PC-3 (cell line): ENCODE measurements at regions not wholly inside any gene's neighbourhood (a gene's known extent, or its start where the extent isn't known, plus 50 kb on each side); places are given as distances from the start of the nearest gene placed in this dataset.

Experiments used
- ATAC-seq: fragments of 200-7000 bp; cut with Tn5 transposase; 2 replicates; pipeline ENCODE4 v1.9.1; 2020; ENCODE audit warnings: mild to moderate bottlenecking, moderate library complexity
- BruUV-seq: library from RNA; stranded (reverse); fragments of 400-500 nt; replicated peaks from 2 replicates; lab custom pipeline; 2021; lab: Mats Ljungman, UMichigan
- CTCF ChIA-PET: fragments of 300-600 bp; sonication (Branson Sonifier 250); formaldehyde crosslinking; loops from one replicate; lab custom pipeline; 2022; ENCODE audit warnings: antibody characterized with exemption; lab: Charles Lee
- POLR2A ChIA-PET: fragments of 300-600 bp; sonication (Branson Sonifier 250); formaldehyde crosslinking; loops from one replicate; lab custom pipeline; 2022; ENCODE audit warnings: antibody characterized with exemption; ENCODE audit not compliant: unreplicated experiment; lab: Charles Lee
- DNase-seq: peaks from one replicate; pipeline ENCODE4 v3.0.0-alpha.2; 2015
- H2AFZ ChIP-seq: fragments of 300-600 bp; sonication (generic); 2 replicates; pipeline ENCODE4 v1.6.0; 2016; ENCODE audit warnings: antibody characterized with exemption, low read length
- H3F3A ChIP-seq: fragments of 300-600 bp; sonication (generic); one replicate; pipeline ENCODE4 v1.6.0; 2017; ENCODE audit warnings: antibody characterized with exemption, low read length, control low read depth, mild to moderate bottlenecking; ENCODE audit not compliant: unreplicated experiment
- H3K27ac ChIP-seq: fragments of 300-600 bp; sonication (generic); 2 replicates; pipeline ENCODE4 v1.5.1; 2016; ENCODE audit warnings: mild to moderate bottlenecking, low read length
- H3K27me3 ChIP-seq: fragments of 300-600 bp; sonication (generic); 2 replicates; pipeline ENCODE4 v1.6.1; 2016; ENCODE audit warnings: low read length, mixed read lengths
- H3K36me3 ChIP-seq: fragments of 300-600 bp; sonication (generic); 2 replicates; pipeline ENCODE4 v1.6.1; 2016; ENCODE audit warnings: low read depth, mixed run types, low read length, mixed read lengths
- H3K4me1 ChIP-seq: fragments of 300-600 bp; sonication (generic); 2 replicates; pipeline ENCODE4 v1.5.1; 2016; ENCODE audit warnings: low read length; ENCODE audit not compliant: insufficient read depth
- H3K4me2 ChIP-seq: fragments of 300-600 bp; sonication (generic); 2 replicates; pipeline ENCODE4 v1.6.0; 2016; ENCODE audit warnings: low read length
- H3K4me3 ChIP-seq: fragments of 300-600 bp; sonication (generic); 2 replicates; pipeline ENCODE4 v1.5.1; 2016; ENCODE audit warnings: mild to moderate bottlenecking, low read length, mixed read lengths
- H3K79me2 ChIP-seq: fragments of 300-600 bp; sonication (generic); 2 replicates; pipeline ENCODE4 v1.6.1; 2017; ENCODE audit warnings: low read length, mixed read lengths
- H3K9ac ChIP-seq: fragments of 300-600 bp; sonication (generic); 2 replicates; pipeline ENCODE4 v1.6.0; 2016; ENCODE audit warnings: mild to moderate bottlenecking, low read length
- H3K9me2 ChIP-seq: fragments of 300-600 bp; sonication (generic); replicated peaks from 2 replicates; pipeline ENCODE4 v1.6.1; 2016; ENCODE audit warnings: mixed run types, low read length, mixed read lengths
- H3K9me3 ChIP-seq: fragments of 300-600 bp; sonication (generic); 2 replicates; pipeline ENCODE4 v1.6.1; 2016; ENCODE audit warnings: low read length, mixed read lengths
- H4K20me1 ChIP-seq: fragments of 300-600 bp; sonication (generic); 2 replicates; pipeline ENCODE4 v1.6.1; 2016; ENCODE audit warnings: low read length, mixed read lengths
- CTCF ChIP-seq: fragments of 300-600 bp; sonication (generic); conservative IDR thresholded peaks from 2 replicates; pipeline ENCODE4 v1.5.1; 2017; ENCODE audit warnings: antibody characterized with exemption, low read depth, mild to moderate bottlenecking, low read length
- EZH2 ChIP-seq: fragments of 300-600 bp; sonication (generic); IDR thresholded peaks from one replicate; pipeline ENCODE4 v1.6.1; 2017; ENCODE audit warnings: antibody characterized with exemption, mild to moderate bottlenecking, low read length; ENCODE audit not compliant: unreplicated experiment
- EZH2phosphoT487 ChIP-seq: fragments of 300-600 bp; sonication (generic); IDR thresholded peaks from 2 replicates; pipeline ENCODE4 v1.6.1; 2018; ENCODE audit warnings: mild to moderate bottlenecking, antibody characterized with exemption, low read length, borderline replicate concordance
- intact Hi-C: fragments of 100-400 bp; cut with micrococcal nuclease; formaldehyde crosslinking; loops from 2 replicates; pipeline ENCODE4 v1.9.0; 2023

- no peak overlapping the region for H3K27ac ChIP-seq
- ATAC-seq: no peak
- no peaks in the 10 kb centered on the region for H3K36me3 ChIP-seq
- ChIA-PET POLR2A (interaction anchor here (1.0 kb wide), 1 partner anchor 69 kb away, joined by 3 read pairs; no protein-coding TSS in a partner anchor), CTCF (no interaction called here)
- no peak overlapping the region for H2AFZ ChIP-seq
- DNase-seq: no peak
- H3K4me2 ChIP-seq: peak overlapping the region; percentile 3; the same call in 1 of the 2 replicates
- no peaks in the 10 kb centered on the region for H3K9me2 ChIP-seq
- H3F3A ChIP-seq: no peaks in the 10 kb centered on the region
- no peak overlapping the region for H3K4me3 ChIP-seq
- no peak overlapping the region for H3K9ac ChIP-seq
- H3K79me2 ChIP-seq: no peaks in the 10 kb centered on the region
- no peaks in the 10 kb centered on the region for H3K9me3 ChIP-seq
- no TSS peak for BruUV-seq
- no peaks in the 10 kb centered on the region for H3K27me3 ChIP-seq
- no peaks in the 10 kb centered on the region for H4K20me1 ChIP-seq
- no peak for TF ChIP-seq CTCF
- no peak for TF ChIP-seq EZH2phosphoT487
- no peak for TF ChIP-seq EZH2
- peaks cover 18% of the 10 kb centered on the region for H3K4me1 ChIP-seq
- intact Hi-C loops: no loop called here
Measured at GRCh38 chr1:234543442-234544086, 64.6 kb upstream of the TARBP1 start.

DNA sequence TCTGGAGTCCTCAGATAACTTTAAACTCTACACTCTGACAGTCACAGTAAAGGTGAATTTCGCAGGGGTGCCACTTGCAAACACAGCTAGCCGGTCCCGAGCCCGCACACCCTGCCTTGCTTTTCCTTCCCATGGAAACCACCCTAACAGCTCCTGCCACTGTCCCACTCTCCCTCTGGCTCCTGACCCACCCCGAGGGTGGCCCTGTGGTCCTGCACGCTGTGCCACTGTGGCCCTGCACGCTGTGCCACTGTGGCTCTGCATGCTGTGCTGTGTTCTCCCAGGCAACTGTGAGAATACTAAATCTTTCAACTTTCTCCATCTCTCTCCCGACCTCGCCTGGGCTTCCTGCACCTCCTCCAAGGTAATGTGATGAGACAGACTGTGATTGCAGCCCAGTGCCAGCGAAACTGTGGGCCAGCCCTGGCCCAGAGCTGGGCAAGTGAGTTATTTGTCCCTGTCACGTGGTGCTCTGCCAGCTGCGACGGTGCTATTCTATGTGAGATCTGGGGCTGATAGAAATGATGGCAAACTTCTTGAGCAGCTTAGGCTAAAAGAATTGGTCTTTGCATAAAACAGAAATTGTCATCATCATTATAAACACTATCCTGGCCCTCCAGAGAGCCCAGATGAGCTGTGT lies 63.4 kb upstream of the TARBP1 start:
- ChIA-PET CTCF (no interaction called here), POLR2A (no interaction called here)
- Histone ChIP-seq H3K9me3 (no peaks in the 10 kb centered on the region), H3K9me2 (no peaks in the 10 kb centered on the region), H3K9ac (no peak overlapping the region), H3F3A (no peaks in the 10 kb centered on the region), H4K20me1 (no peaks in the 10 kb centered on the region), H3K4me1 (peaks cover 18% of the 10 kb centered on the region), H3K4me2 (no peak overlapping the region), H3K27ac (no peak overlapping the region), H3K4me3 (no peak overlapping the region), H2AFZ (no peak overlapping the region), H3K79me2 (no peaks in the 10 kb centered on the region), H3K27me3 (no peaks in the 10 kb centered on the region), H3K36me3 (no peaks in the 10 kb centered on the region)
- ATAC-seq (no peak), DNase-seq (no peak)
- no TSS peak for BruUV-seq
- no peak for TF ChIP-seq EZH2
- no peak for TF ChIP-seq EZH2phosphoT487
- TF ChIP-seq CTCF: no peak
- intact Hi-C loops: no loop called here

DNA sequence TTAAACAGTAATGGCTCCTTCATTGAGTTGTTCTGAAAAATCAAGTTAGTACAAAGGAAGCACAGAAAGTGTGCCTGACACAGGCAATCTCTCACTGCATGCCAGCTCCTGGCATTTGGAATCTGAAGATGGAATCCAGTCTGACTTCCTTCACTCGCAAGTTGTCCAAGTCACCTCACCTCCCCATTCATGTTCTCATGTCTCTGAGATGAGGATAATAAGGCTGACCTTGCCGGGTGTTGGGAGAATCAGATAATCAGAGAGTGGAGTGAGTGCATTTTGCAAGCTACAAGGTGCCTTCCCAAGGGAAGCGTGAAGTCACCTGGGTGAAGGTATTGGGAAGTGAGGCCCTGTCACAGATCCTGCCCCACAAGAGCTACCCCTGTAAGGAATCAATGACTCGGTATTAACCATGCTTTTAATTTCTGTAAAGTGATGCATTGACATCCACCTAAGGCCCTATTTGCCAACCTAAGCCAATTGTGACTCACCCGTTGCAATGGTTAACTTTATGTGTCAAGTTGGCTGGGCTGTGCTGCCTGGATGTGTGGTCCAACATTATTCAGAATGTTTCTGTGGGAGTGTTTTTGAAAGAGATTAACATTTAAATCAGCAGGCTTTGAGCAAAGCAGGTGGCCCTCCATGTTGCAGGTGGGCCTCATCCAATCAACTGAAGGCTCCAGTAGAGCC lies 62.5 kb upstream of the TARBP1 start:
- no peaks in the 10 kb centered on the region for H3K79me2 ChIP-seq
- no peaks in the 10 kb centered on the region for H3F3A ChIP-seq
- no peaks in the 10 kb centered on the region for H4K20me1 ChIP-seq
- no peak overlapping the region for H3K9ac ChIP-seq
- no peak overlapping the region for H2AFZ ChIP-seq
- H3K9me3 ChIP-seq: no peaks in the 10 kb centered on the region
- H3K27me3 ChIP-seq: no peaks in the 10 kb centered on the region
- no peaks in the 10 kb centered on the region for H3K36me3 ChIP-seq
- H3K9me2 ChIP-seq: no peaks in the 10 kb centered on the region
- ATAC-seq (peak; percentile 66), DNase-seq (peak; percentile 64)
- intact Hi-C loops: no loop called here
- no TSS peak for BruUV-seq
- ChIA-PET CTCF (no interaction called here), POLR2A (no interaction called here)
- no peak overlapping the region for H3K27ac ChIP-seq
- H3K4me2 ChIP-seq: no peak overlapping the region
- H3K4me1 ChIP-seq: peaks cover 18% of the 10 kb centered on the region
- TF ChIP-seq CTCF (no peak), EZH2 (no peak)
- H3K4me3 ChIP-seq: no peak overlapping the region
